ENCODE measurements at regions not wholly inside any gene's neighbourhood (a gene's known extent, or its start where the extent isn't known, plus 50 kb on each side); places are given as distances from the start of the nearest gene placed in this dataset.
"Not testable (repeated sequence)": the region's sequence is repeated elsewhere in the genome, so short reads cannot be mapped to it uniquely, and the experiment has no call there.

- no peak overlapping the region for H3K9ac ChIP-seq
- ChIA-PET POLR2A (no interaction called here), CTCF (interaction anchor here (0.7 kb wide), 2 partner anchors 54 to 119 kb away, joined by 3 read pairs; no protein-coding TSS in a partner anchor)
- no peaks in the 10 kb centered on the region for H3K36me3 ChIP-seq (replicated peaks in 1 of 2; ENCODE audit: control insufficient read depth in 1 of 2, insufficient read depth in 2 of 2, low read length in 1 of 2)
- no peak for DNase-seq
- no peaks in the 10 kb centered on the region for H3F3A ChIP-seq (replicated peaks; ENCODE audit: insufficient read depth)
- TF ChIP-seq FOXM1 (IDR thresholded peaks at IDR 0.05; ENCODE audit: low read depth) = no peak
- TF ChIP-seq MAX (IDR thresholded peaks at IDR 0.05; ENCODE audit: low read depth) = no peak
- no peak for TF ChIP-seq RFX5 (IDR thresholded peaks at IDR 0.05; ENCODE audit: low read length)
- TF ChIP-seq CTCF (IDR thresholded peaks at IDR 0.05) = no peak
- no peak for TF ChIP-seq TEAD4 (IDR thresholded peaks at IDR 0.05; ENCODE audit: borderline replicate concordance, insufficient read depth)
- TF ChIP-seq USF2 (IDR thresholded peaks at IDR 0.05; ENCODE audit: borderline replicate concordance, low read depth, low read length) = no peak
- TF ChIP-seq ELF1 (IDR thresholded peaks at IDR 0.05) = no peak
- no peak for TF ChIP-seq GATA2 (CRISPR knock-in tag; IDR thresholded peaks at IDR 0.05)
- TF ChIP-seq REST (IDR thresholded peaks at IDR 0.05; ENCODE audit: low read depth, low read length) = no peak
- 90% methylated on average over 4 of the region's 4 CpGs for WGBS (ENCODE audit: low lambda C conversion rate)
- H3K9me2 ChIP-seq = no peaks in the 10 kb centered on the region
- no peak overlapping the region for H3K4me3 ChIP-seq (ENCODE audit: low read depth in 2 of 2, low read length in 1 of 2)
- H3K79me2 ChIP-seq (ENCODE audit: insufficient read depth) = no peaks in the 10 kb centered on the region
- no peak overlapping the region for H3K27ac ChIP-seq (ENCODE audit: low read depth in 2 of 2, low read length in 1 of 2)
- no peaks in the 10 kb centered on the region for H4K20me1 ChIP-seq (ENCODE audit: insufficient read depth)
- H3K9me3 ChIP-seq = no peaks in the 10 kb centered on the region
- no peak overlapping the region for H2AFZ ChIP-seq (ENCODE audit: low read depth)
- H3K4me2 ChIP-seq = no peak overlapping the region
- H3K4me1 ChIP-seq (ENCODE audit: control insufficient read depth in 1 of 2, insufficient read depth in 2 of 2, low read depth in 1 of 2, low read length in 1 of 2) = peaks cover 2 to 5% of the 10 kb centered on the region in 2 experiments; a peak in 3 of 4 replicates
- H3K27me3 ChIP-seq (ENCODE audit: insufficient read depth) = no peaks in the 10 kb centered on the region
Measured at GRCh38 chr2:142285480-142285879, 154.7 kb upstream of the LRP1B start.

GRCh38 chr2:142284336-142284735 lies 153.5 kb upstream of the LRP1B start:
- H3K4me2 ChIP-seq; DNase-seq; H3K4me3 ChIP-seq (ENCODE audit: low read depth in 2 of 2, low read length in 1 of 2); H3K79me2 ChIP-seq (ENCODE audit: insufficient read depth); CTCF ChIA-PET; POLR2A ChIA-PET; H3K27me3 ChIP-seq (ENCODE audit: insufficient read depth); H3K36me3 ChIP-seq (replicated peaks in 1 of 2; ENCODE audit: control insufficient read depth in 1 of 2, insufficient read depth in 2 of 2, low read length in 1 of 2); H3K4me1 ChIP-seq (ENCODE audit: control insufficient read depth in 1 of 2, insufficient read depth in 2 of 2, low read depth in 1 of 2, low read length in 1 of 2); H3K9me2 ChIP-seq; H2AFZ ChIP-seq (ENCODE audit: low read depth); H3K9ac ChIP-seq; H3K9me3 ChIP-seq; H3K27ac ChIP-seq (ENCODE audit: low read depth in 2 of 2, low read length in 1 of 2); H4K20me1 ChIP-seq (ENCODE audit: insufficient read depth); H3F3A ChIP-seq (replicated peaks; ENCODE audit: insufficient read depth): not testable (repeated sequence)
- TF ChIP-seq PBX3 (IDR thresholded peaks at IDR 0.05) (peak; percentile 34; the same call in 1 of the 2 replicates), TCF12 (IDR thresholded peaks at IDR 0.05) (0 out of 2 replicates have a peak, but pooled peaks have one; percentile 11), FOSL2 (IDR thresholded peaks at IDR 0.05; ENCODE audit: borderline replicate concordance, low read depth) (peak; percentile 22; the same call in 1 of the 2 replicates)
- WGBS (ENCODE audit: low lambda C conversion rate) = 69% methylated on average over 4 of the region's 4 CpGs
